CD14-positive monocyte (primary cell): ENCODE measurements at regions not wholly inside any gene's neighbourhood (a gene's known extent, or its start where the extent isn't known, plus 50 kb on each side); places are given as distances from the start of the nearest gene placed in this dataset.

Source experiments
- DNase-seq, 3 donors: peaks; one replicate each; pipeline ENCODE4 v3.0.0-alpha.2; 2011 to 2022
- H2AFZ ChIP-seq: 2 replicates; pipeline ENCODE4 v1.6.0; 2012; ENCODE audit warnings: mild to moderate bottlenecking, low read depth, low read length, inconsistent platforms; ENCODE audit not compliant: insufficient read depth, poor library complexity, severe bottlenecking
- H3K27ac ChIP-seq, 2 donors: 1 replicate in 1 of 2; 2 replicates in 1 of 2; pipeline ENCODE4 v1.5.1; 2012 to 2013; ENCODE audit warnings: low read length in 2 of 2, control low read depth in 1 of 2, inconsistent platforms in 1 of 2, low read depth in 1 of 2, mild to moderate bottlenecking in 1 of 2
- H3K27me3 ChIP-seq, 2 donors: one replicate each; pipeline versions ENCODE4 v1.6.0 to v1.6.1; 2011 to 2013; ENCODE audit warnings: low read length in 2 of 2; ENCODE audit not compliant: control insufficient read depth in 2 of 2, insufficient read depth in 2 of 2
- H3K36me3 ChIP-seq, 2 donors: replicated peaks in 1 of 2; 1 replicate in 1 of 2; 2 replicates in 1 of 2; pipeline versions ENCODE4 v1.5.1 to v1.6.1; 2012 to 2013; ENCODE audit warnings: low read length in 2 of 2, control low read depth in 1 of 2, inconsistent platforms in 1 of 2, mild to moderate bottlenecking in 1 of 2; ENCODE audit not compliant: insufficient read depth in 2 of 2, control insufficient read depth in 1 of 2
- H3K4me1 ChIP-seq, 2 donors: 1 replicate in 1 of 2; 2 replicates in 1 of 2; pipeline versions ENCODE4 v1.5.1 to v1.6.1; 2012 to 2013; ENCODE audit warnings: low read length in 2 of 2, control low read depth in 1 of 2, inconsistent platforms in 1 of 2, mild to moderate bottlenecking in 1 of 2, moderate library complexity in 1 of 2; ENCODE audit not compliant: insufficient read depth in 2 of 2, control insufficient read depth in 1 of 2
- H3K4me2 ChIP-seq: replicated peaks from 2 replicates; pipeline ENCODE3; 2012; ENCODE audit warnings: low read length, moderate library complexity, mild to moderate bottlenecking; ENCODE audit not compliant: poor library complexity, severe bottlenecking; ENCODE audit errors: extremely low read depth
- H3K4me3 ChIP-seq, 3 experiments: fragments of 200-600 bp in 1 of 3; sonication (generic) in 1 of 3; replicated peaks in 1 of 3; 1 replicate in 2 of 3; 2 replicates in 1 of 3; pipeline ENCODE4 v1.5.1; 2011 to 2013; ENCODE audit warnings: low read length in 3 of 3, mild to moderate bottlenecking in 3 of 3, control low read depth in 2 of 3, low read depth in 2 of 3, inconsistent platforms in 1 of 3, moderate library complexity in 1 of 3
- H3K79me2 ChIP-seq: 2 replicates; pipeline ENCODE4 v1.6.0; 2012; ENCODE audit warnings: mild to moderate bottlenecking, control low read depth, inconsistent platforms, low read length, moderate library complexity; ENCODE audit not compliant: insufficient read depth
- H3K9ac ChIP-seq: 2 replicates; pipeline ENCODE4 v1.6.0; 2017; ENCODE audit warnings: low read length, mild to moderate bottlenecking; ENCODE audit not compliant: insufficient read depth, poor library complexity, severe bottlenecking
- H3K9me3 ChIP-seq, 2 donors: replicated peaks in 1 of 2; 1 replicate in 1 of 2; 2 replicates in 1 of 2; pipeline versions ENCODE4 v1.5.1 to v1.6.1; 2012 to 2013; ENCODE audit warnings: low read length in 2 of 2, control low read depth in 1 of 2; ENCODE audit not compliant: control insufficient read depth in 1 of 2, insufficient read depth in 1 of 2
- H4K20me1 ChIP-seq: 2 replicates; pipeline ENCODE4 v1.6.0; 2012; ENCODE audit warnings: mild to moderate bottlenecking, low read length, control low read depth, moderate library complexity; ENCODE audit not compliant: insufficient read depth
- H3K27ac Mint-ChIP-seq, 7 donors: one replicate each; pipeline ENCODE4 v1.8.0; 2020; ENCODE audit warnings: mild to moderate bottlenecking in 7 of 7, mixed read lengths in 7 of 7, moderate library complexity in 6 of 7, inconsistent platforms in 2 of 7
- H3K27me3 Mint-ChIP-seq, 3 donors: one replicate each; pipeline ENCODE4 v1.8.0; 2021 to 2022; ENCODE audit warnings: low read depth in 3 of 3, mild to moderate bottlenecking in 3 of 3, mixed read lengths in 3 of 3, moderate library complexity in 3 of 3, inconsistent platforms in 1 of 3
- H3K36me3 Mint-ChIP-seq, 2 donors: one replicate each; pipeline ENCODE4 v1.8.0; 2020; ENCODE audit warnings: mixed read lengths in 2 of 2, inconsistent platforms in 1 of 2, mild to moderate bottlenecking in 1 of 2
- H3K4me1 Mint-ChIP-seq: one replicate; pipeline ENCODE4 v1.8.0; 2020; ENCODE audit warnings: mild to moderate bottlenecking, mixed read lengths
- H3K4me3 Mint-ChIP-seq, 2 donors: one replicate each; pipeline ENCODE4 v1.8.0; 2020; ENCODE audit warnings: mild to moderate bottlenecking in 2 of 2, mixed read lengths in 2 of 2, moderate library complexity in 1 of 2
- H3K9me3 Mint-ChIP-seq, 7 donors: one replicate each; pipeline ENCODE4 v1.8.0; 2020 to 2022; ENCODE audit warnings: mixed read lengths in 7 of 7, mild to moderate bottlenecking in 6 of 7, moderate library complexity in 6 of 7, inconsistent platforms in 2 of 7
- CTCF ChIP-seq: fragments of 200-600 bp; IDR thresholded peaks from one replicate; pipeline ENCODE4 v1.8.0; 2022; ENCODE audit warnings: antibody characterized with exemption, mild to moderate bottlenecking
- WGBS: methylation state at CpG from one replicate; pipeline ENCODE4 v1.1.5; 2013; ENCODE audit warnings: missing lambda C conversion rate; ENCODE audit not compliant: insufficient coverage; 5-methylcytosine and 5-hydroxymethylcytosine counted together
- intact Hi-C, 2 donors: fragments of 100-400 bp; cut with micrococcal nuclease; formaldehyde crosslinking; loops; one replicate each; pipeline versions ENCODE4 v1.15.0 to v1.15.1; 2023

GRCh38 chr13:97751477-97751876 is 202.0 kb upstream of the IPO5 start:
- no peak for DNase-seq
- H3K27me3 Mint-ChIP-seq = peaks cover 0 to 3% (median 0%) of the 10 kb centered on the region in 3 donors
- Histone ChIP-seq H3K27ac (no peak overlapping the region), H3K9ac (no peak overlapping the region), H3K36me3 (no peaks in the 10 kb centered on the region), H3K79me2 (no peaks in the 10 kb centered on the region), H3K4me1 (no peaks in the 10 kb centered on the region), H3K9me3 (peaks cover 10 to 13% of the 10 kb centered on the region in 2 donors), H3K4me3 (no peak overlapping the region), H3K4me2 (no peak overlapping the region), H4K20me1 (no peaks in the 10 kb centered on the region), H2AFZ (no peak overlapping the region), H3K27me3 (no peaks in the 10 kb centered on the region)
- intact Hi-C loops = no loop called here
- no peak overlapping the region for H3K27ac Mint-ChIP-seq
- H3K9me3 Mint-ChIP-seq = peaks cover 3 to 26% (median 10%) of the 10 kb centered on the region in 7 donors
- TF ChIP-seq CTCF = no peak
- no peak overlapping the region for H3K4me3 Mint-ChIP-seq
- H3K36me3 Mint-ChIP-seq = no peaks in the 10 kb centered on the region
- no peaks in the 10 kb centered on the region for H3K4me1 Mint-ChIP-seq

- Mint-ChIP-seq H3K4me3 (no peak overlapping the region), H3K27me3 (peaks cover 0 to 3% (median 0%) of the 10 kb centered on the region in 3 donors)
- TF ChIP-seq CTCF = no peak
These were observed 200.4 kb upstream of the IPO5 start for GRCh38 chr13:97752961-97753668.

More at GRCh38 chr13:97752961-97753668, 200.4 kb upstream of the IPO5 start:
- H3K36me3 ChIP-seq = no peaks in the 10 kb centered on the region
- H3K27me3 ChIP-seq = no peaks in the 10 kb centered on the region
- no peak overlapping the region for H3K4me3 ChIP-seq
- H3K36me3 Mint-ChIP-seq = no peaks in the 10 kb centered on the region
- H4K20me1 ChIP-seq = no peaks in the 10 kb centered on the region
- intact Hi-C loops = no loop called here
- H3K9ac ChIP-seq = no peak overlapping the region
- no peaks in the 10 kb centered on the region for H3K4me1 ChIP-seq
- 76% methylated on average over 6 of the region's 7 CpGs for WGBS
- H2AFZ ChIP-seq = no peak overlapping the region
- H3K4me1 Mint-ChIP-seq = no peaks in the 10 kb centered on the region
- H3K4me2 ChIP-seq = no peak overlapping the region
- peaks cover 2 to 15% (median 8%) of the 10 kb centered on the region in 7 donors for H3K9me3 Mint-ChIP-seq
- H3K27ac Mint-ChIP-seq = no peak overlapping the region
- peaks cover 6 to 10% of the 10 kb centered on the region in 2 donors for H3K9me3 ChIP-seq
- H3K27ac ChIP-seq = no peak overlapping the region
- H3K79me2 ChIP-seq = no peaks in the 10 kb centered on the region
- DNase-seq = no peak
